ENCODE measurements at regions not wholly inside any gene's neighbourhood (a gene's known extent, or its start where the extent isn't known, plus 50 kb on each side); places are given as distances from the start of the nearest gene placed in this dataset.
"Not testable (repeated sequence)": the region's sequence is repeated elsewhere in the genome, so short reads cannot be mapped to it uniquely, and the experiment has no call there.

DNA sequence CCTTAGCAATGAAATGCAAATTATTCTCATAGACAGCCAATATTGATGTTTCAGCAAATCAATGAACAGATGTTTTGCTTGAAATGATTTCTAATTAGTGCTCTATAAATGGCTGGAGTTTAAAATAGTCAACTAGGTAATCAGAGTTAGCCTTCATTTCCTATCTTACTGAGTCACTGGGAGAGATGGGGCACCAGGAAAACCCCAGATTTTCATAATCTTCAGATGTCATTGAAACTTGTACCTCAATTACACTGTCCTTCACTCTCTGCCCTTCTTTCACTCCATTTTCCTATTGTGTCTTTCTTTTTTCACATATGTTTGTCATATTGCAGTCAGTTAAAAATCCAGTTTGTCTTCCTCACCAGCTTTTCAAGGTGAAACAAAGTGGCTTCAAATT, 92.7 kb downstream of the C12orf75 start:
- no peak for DNase-seq

DNA sequence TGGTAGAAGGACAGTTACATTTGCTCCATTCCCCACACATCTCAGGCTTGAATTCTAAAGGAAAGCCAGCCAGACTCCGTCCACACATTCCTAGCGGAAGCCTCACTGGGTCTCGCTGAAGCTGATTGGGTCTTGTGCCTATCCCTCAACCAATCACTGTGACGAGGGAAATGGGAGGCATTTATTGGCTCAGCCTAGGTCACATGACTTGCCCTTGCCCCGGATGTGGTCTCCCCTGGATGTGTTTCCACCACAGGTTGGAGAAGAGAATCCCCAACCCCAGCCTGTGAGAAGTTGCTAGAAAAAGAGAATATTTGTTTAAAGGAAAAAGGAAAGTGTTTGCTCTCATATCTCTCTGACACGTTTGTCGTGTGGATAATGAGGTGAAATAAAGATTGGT, 93.4 kb downstream of the C12orf75 start:
- no peak for DNase-seq

DNA sequence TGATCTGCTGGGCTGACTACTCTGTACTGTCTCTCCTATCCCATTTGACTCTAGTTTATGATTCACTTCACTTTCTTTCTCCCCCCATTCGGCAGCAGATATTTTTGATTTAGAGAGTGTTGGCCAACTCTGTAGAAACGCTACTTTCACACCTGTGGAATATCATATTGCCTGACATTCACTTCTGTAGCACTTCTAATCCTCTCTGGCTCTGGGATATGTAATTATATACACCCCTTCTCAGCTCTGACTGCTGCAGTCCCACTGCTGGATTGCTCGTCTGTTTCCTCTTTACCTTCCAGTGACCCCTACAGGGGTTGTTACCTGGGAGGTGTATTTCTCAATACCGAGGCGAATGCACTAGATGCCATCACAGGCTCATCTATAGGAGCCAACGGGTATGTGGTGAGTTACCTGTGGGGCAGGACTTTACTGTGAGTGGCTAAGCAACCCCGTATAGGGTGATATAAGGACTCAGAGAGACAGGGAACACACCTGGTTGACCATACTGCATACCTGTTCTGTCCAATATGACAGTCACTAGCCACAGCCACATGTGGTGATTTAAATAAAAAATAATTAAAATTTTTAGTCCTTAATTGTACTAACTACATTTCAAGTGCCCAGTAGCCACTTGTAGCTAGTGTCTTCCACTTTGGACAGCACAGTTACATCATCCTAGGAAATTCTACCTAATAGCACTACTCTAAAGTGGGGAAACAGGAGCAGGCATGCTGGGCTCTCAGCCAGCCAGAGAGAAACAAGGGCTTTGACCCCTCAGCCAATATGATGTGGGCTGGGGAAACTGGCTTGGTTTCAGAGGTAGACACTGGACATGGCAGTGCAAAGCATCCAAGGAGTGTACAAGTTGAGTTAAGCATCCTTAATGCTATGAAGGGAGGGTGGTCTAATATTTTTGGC, 95.0 kb downstream of the C12orf75 start:
- DNase-seq: no peak

DNA sequence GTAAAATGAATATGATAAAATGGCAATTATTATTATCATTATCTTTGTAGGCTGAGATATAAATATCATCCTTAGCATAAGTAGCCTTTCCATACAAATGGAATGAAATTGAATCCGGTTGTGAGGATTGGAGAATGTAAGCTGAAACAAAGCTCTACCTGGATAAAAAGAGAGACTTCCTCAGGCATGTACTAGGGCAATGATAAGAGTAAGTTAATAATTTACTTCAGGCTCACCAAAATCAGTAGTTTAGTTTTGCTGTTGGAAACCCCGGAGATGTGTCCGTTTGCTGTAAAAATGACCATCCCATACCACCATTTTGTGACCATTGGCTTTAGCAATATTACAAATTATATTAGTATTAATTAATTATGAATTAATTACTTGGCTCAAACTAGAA, 96.3 kb downstream of the C12orf75 start:
- DNase-seq: no peak

DNA sequence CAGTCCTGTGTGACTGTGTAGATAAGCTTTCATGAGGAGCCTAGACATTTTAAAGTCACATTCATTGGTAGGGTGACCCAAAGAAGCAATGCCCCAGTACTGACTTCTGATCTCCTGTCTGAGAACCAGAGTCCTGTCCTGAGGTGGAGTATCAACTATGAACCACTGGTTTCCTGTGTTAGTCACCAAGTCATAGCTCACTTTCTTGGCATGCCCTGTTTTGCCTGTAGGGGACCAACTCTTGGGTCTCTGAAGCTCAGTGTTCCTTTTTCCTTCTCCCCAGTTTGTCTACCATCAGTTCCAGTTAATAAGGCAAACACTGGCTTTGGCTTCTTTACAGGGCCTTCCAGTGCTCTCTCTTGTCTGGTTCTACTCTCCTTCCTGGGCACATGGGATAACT, 97.4 kb downstream of the C12orf75 start:
- DNase-seq: no peak

- DNase-seq: no peak
Measured at GRCh38 chr12:105428793-105429395, 98.4 kb downstream of the C12orf75 start.

- no peak for DNase-seq
Measured at GRCh38 chr12:105429511-105429910, 99.0 kb downstream of the C12orf75 start.

GRCh38 chr12:105431537-105432100, 101.1 kb downstream of the C12orf75 start:
- DNase-seq: no peak

DNA sequence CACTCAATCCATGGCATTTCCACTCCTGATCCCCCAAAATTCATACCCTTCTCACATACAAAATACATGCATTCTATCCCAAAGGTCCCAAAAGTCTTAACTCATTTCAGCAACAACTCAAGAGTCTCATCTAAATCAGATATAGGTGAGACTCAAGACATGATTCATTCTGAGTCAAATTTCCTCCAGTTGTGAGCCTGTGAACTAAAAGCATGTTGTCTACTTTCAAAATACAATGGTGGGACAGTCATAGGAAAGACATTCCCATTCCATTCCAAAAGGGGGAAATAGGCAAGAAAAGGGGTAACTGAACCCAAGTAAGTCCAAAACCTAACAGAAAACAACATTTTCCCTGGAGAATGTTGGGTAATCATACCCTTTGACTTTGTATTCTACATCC, 103.3 kb downstream of the C12orf75 start:
- no peak for DNase-seq

DNA sequence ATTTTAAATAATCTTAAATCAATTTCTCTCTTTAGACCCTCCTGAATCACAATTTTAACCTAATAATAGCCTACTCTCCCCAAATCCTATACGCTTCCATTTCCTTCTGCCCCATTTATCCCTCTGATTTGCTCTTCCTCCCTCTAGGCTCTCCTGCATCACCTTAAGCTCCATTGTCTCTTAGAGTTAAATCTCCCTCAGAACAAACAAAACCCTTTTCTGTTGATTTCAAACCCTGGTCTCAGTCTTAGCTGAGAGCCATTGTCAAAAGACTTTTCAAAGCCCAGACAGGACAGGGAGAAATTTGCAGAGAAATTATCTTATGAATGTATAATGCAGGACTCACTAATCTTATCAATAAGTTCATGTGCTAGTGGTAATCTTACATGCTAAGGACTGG, 106.1 kb downstream of the C12orf75 start:
- DNase-seq: no peak

GRCh38 chr12:105440037-105440664, 109.7 kb downstream of the C12orf75 start:
- no peak for DNase-seq

- no peak for DNase-seq
Measured at GRCh38 chr12:105443802-105444652, 113.5 kb downstream of the C12orf75 start.

DNA sequence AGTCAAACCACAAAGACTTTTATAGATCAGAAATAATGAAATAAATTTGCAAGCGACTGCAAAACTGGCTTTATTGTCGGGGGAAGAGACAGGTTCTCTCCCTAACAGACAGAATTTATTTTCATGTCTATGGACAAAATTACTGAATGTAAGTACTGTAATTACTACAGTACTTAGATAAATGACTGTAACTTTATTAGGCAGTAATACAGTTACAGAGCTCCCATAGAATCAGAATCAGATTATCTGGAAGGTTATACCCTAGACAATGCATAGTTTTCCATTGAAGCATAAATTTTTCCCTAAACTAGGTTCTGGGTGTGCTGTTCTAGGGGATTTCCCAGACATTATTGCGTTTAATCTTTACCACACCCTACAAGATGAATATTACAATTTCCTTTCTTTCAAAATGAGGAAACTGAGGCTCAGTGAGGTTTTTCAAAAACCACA, 114.2 kb downstream of the C12orf75 start:
- no peak for DNase-seq

- DNase-seq: no peak
Measured at GRCh38 chr12:105445249-105445648, 114.8 kb downstream of the C12orf75 start.

DNA sequence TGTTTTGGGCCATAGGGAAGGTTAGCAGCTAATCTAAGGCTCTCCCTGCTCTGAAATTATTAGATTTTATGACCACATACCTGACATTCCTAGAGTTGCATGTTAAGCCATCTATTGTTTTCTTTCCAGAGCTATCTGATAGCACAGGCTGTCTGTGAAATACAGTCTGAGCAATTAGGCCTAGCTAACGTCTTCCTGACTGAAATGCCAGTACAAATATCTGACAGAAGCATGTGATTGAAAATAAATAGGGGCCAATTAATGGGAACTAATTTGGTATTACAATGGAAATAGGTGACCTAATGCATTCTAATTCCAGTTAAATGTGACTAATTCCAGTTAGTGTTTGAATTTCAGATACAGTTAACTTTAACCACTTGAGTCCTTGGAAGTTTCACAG, 115.2 kb downstream of the C12orf75 start:
- DNase-seq: no peak

GRCh38 chr12:105446460-105446859, 116.0 kb downstream of the C12orf75 start:
- DNase-seq: not testable (repeated sequence)

- DNase-seq: no peak
Measured at GRCh38 chr12:105449431-105449830, 118.9 kb downstream of the C12orf75 start.

DNA sequence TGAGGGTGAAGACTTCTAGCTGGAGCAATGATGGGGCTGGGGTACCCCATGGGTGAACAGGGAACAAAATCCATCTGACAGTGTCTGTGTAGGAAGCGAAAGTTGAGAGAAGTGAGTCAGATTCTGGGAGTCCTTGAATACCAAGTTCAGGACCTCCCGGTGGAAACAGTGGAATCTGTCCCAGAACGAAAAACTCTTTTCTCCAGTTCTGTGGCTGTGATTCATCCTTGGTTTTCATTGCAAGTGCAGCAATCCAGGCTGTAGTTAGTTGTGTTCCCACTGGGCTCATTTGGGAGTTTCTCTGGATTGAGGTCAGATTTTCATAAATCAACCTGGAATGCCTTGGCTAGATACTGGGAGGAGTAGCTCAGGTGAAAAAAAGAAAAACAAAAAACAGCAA, 120.7 kb downstream of the C12orf75 start:
- DNase-seq: no peak

DNA sequence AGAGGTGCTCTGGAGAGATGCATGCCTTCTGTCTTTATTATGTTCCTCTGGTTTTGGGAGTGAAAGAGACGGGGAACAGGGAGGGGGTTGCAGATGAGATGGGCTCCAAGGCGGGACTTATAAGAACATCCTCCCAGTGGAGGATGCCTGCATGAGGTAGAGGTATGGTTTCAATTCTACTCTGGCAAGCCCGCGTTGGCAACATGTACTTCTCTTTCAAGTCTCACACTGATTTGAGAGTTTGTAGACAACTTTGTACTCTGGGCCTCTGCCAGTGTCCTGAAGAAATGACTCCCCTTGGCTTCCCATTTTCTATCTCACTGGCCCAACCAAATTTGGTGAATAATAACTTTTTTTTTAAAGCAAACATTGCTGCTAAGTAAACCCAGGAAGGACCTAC, 121.3 kb downstream of the C12orf75 start:
- DNase-seq: no peak

- DNase-seq: no peak
Measured at GRCh38 chr12:105453316-105453715, 122.8 kb downstream of the C12orf75 start.

GRCh38 chr12:105454688-105455087, 124.2 kb downstream of the C12orf75 start:
- no peak for DNase-seq

- DNase-seq: peak; percentile 38 to 73
Measured at GRCh38 chr12:105455261-105455660, 124.8 kb downstream of the C12orf75 start.

DNA sequence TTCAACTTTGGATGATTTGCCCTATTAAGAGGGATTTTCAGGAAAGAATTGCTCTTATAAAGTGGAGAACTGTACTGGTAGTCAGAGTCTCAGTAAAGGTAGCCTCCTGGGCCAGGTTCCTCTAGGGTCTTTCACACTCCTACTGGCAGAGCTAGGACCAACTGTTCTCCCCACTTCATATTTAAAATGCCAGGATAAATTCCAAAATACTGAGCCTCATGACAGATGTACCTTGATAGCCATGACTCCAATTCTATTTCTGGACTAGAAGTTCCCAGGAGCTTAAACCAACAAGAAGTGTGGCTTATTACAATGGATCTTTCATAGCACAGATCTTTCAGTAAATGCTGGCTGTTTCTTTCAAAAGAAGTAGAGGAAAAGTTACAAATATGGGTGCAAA, 126.5 kb downstream of the C12orf75 start:
- no peak for DNase-seq

Data from NCI-H2081 (cell line).